Activated T-cell treated with anti-CD3 and anti-CD28 coated beads, Interleukin-2, amount 50 U/mL, for 4 hours (primary cell): ENCODE measurements at regions not wholly inside any gene's neighbourhood (a gene's known extent, or its start where the extent isn't known, plus 50 kb on each side); places are given as distances from the start of the nearest gene placed in this dataset.
"Not testable (repeated sequence)": the region's sequence is repeated elsewhere in the genome, so short reads cannot be mapped to it uniquely, and the experiment has no call there.

Experiments used
- ATAC-seq, 2 donors: fragments of 200-7000 bp; cut with Tn5 transposase; one replicate each; pipeline ENCODE4 v1.10.0; 2021
- DNase-seq: peaks from one replicate; pipeline ENCODE4 v3.0.0-alpha.2; 2020
- H3K27me3 Mint-ChIP-seq: one replicate; pipeline ENCODE4 v1.8.0; 2021; ENCODE audit warnings: low read depth, mixed read lengths
- H3K36me3 Mint-ChIP-seq: one replicate; pipeline ENCODE4 v1.8.0; 2022; ENCODE audit warnings: mixed read lengths; ENCODE audit not compliant: insufficient read depth
- H3K4me1 Mint-ChIP-seq: one replicate; pipeline ENCODE4 v1.8.0; 2021; ENCODE audit warnings: low read depth, mixed read lengths
- H3K4me3 Mint-ChIP-seq: one replicate; pipeline ENCODE4 v1.8.0; 2021; ENCODE audit warnings: mild to moderate bottlenecking, moderate library complexity, mixed read lengths
- H3K9me3 Mint-ChIP-seq: one replicate; pipeline ENCODE4 v1.8.0; 2021; ENCODE audit warnings: mixed read lengths

- DNase-seq, result no peak
- H3K9me3 Mint-ChIP-seq, result no peaks in the 10 kb centered on the region
- no peak overlapping the region for H3K4me3 Mint-ChIP-seq
- peaks cover 31% of the 10 kb centered on the region for H3K4me1 Mint-ChIP-seq
- no peaks in the 10 kb centered on the region for H3K27me3 Mint-ChIP-seq
- no peak for ATAC-seq
- H3K36me3 Mint-ChIP-seq, result no peaks in the 10 kb centered on the region
These were observed 238.3 kb upstream of the OR4E1 start for GRCh38 chr14:21911877-21912276.

GRCh38 chr14:21910260-21910659, 236.6 kb upstream of the OR4E1 start:
- H3K27me3 Mint-ChIP-seq, result no peaks in the 10 kb centered on the region
- peaks cover 19% of the 10 kb centered on the region for H3K4me1 Mint-ChIP-seq
- no peak overlapping the region for H3K4me3 Mint-ChIP-seq
- no peak for DNase-seq
- H3K9me3 Mint-ChIP-seq, result no peaks in the 10 kb centered on the region
- ATAC-seq, result no peak
- H3K36me3 Mint-ChIP-seq, result no peaks in the 10 kb centered on the region

GRCh38 chr14:21902561-21903181, 229.1 kb upstream of the OR4E1 start:
- Mint-ChIP-seq H3K9me3 (no peaks in the 10 kb centered on the region), H3K4me1 (peaks cover 9% of the 10 kb centered on the region), H3K27me3 (no peaks in the 10 kb centered on the region), H3K4me3 (peak overlapping the region; percentile 65), H3K36me3 (no peaks in the 10 kb centered on the region)
- peak; percentile 17 for DNase-seq
- ATAC-seq, result peak; percentile 58 to 87

- Mint-ChIP-seq H3K4me1 (peaks cover 10% of the 10 kb centered on the region), H3K4me3 (peak overlapping the region; percentile 79)
- ATAC-seq, result peak; percentile 78 to 81
- not testable (repeated sequence) for DNase-seq, H3K27me3 Mint-ChIP-seq, H3K9me3 Mint-ChIP-seq, H3K36me3 Mint-ChIP-seq
These were observed 221.2 kb upstream of the OR4E1 start for GRCh38 chr14:21894898-21895194.

GRCh38 chr14:21894003-21894897, 220.6 kb upstream of the OR4E1 start:
- ATAC-seq (peak; percentile 77 to 81), DNase-seq (peak; percentile 38)
- Mint-ChIP-seq H3K9me3 (no peaks in the 10 kb centered on the region), H3K4me1 (peaks cover 10% of the 10 kb centered on the region), H3K4me3 (peak overlapping the region; percentile 79), H3K27me3 (no peaks in the 10 kb centered on the region), H3K36me3 (no peaks in the 10 kb centered on the region)

- Mint-ChIP-seq H3K27me3 (no peaks in the 10 kb centered on the region), H3K4me1 (peaks cover 18% of the 10 kb centered on the region), H3K4me3 (no peak overlapping the region), H3K36me3 (no peaks in the 10 kb centered on the region), H3K9me3 (no peaks in the 10 kb centered on the region)
- no peak for DNase-seq
- peak in 1 of 2 donors; percentile 59 for ATAC-seq
These were observed 218.3 kb upstream of the OR4E1 start for GRCh38 chr14:21891921-21892320.

- Mint-ChIP-seq H3K36me3 (no peaks in the 10 kb centered on the region), H3K4me3 (no peak overlapping the region), H3K9me3 (peaks cover 8% of the 10 kb centered on the region), H3K4me1 (peaks cover 17% of the 10 kb centered on the region), H3K27me3 (no peaks in the 10 kb centered on the region)
- DNase-seq, result no peak
- no peak for ATAC-seq
These were observed 211.4 kb upstream of the OR4E1 start for GRCh38 chr14:21884995-21885394.

- ATAC-seq, result no peak
- no peak overlapping the region for H3K4me3 Mint-ChIP-seq
- H3K36me3 Mint-ChIP-seq, result no peaks in the 10 kb centered on the region
- no peaks in the 10 kb centered on the region for H3K27me3 Mint-ChIP-seq
- H3K4me1 Mint-ChIP-seq, result peaks cover 10% of the 10 kb centered on the region
- H3K9me3 Mint-ChIP-seq, result peaks cover 8% of the 10 kb centered on the region
- no peak for DNase-seq
These were observed 208.6 kb upstream of the OR4E1 start for GRCh38 chr14:21882226-21882625.

- H3K9me3 Mint-ChIP-seq, result peaks cover 8% of the 10 kb centered on the region
- H3K27me3 Mint-ChIP-seq, result no peaks in the 10 kb centered on the region
- peaks cover 10% of the 10 kb centered on the region for H3K4me1 Mint-ChIP-seq
- H3K4me3 Mint-ChIP-seq, result no peak overlapping the region
- H3K36me3 Mint-ChIP-seq, result no peaks in the 10 kb centered on the region
- DNase-seq, result no peak
- peak in 1 of 2 donors; percentile 62 for ATAC-seq
These were observed 207.3 kb upstream of the OR4E1 start for GRCh38 chr14:21880918-21881317.

GRCh38 chr14:21875791-21876190, 202.2 kb upstream of the OR4E1 start:
- H3K9me3 Mint-ChIP-seq, result no peaks in the 10 kb centered on the region
- no peak overlapping the region for H3K4me3 Mint-ChIP-seq
- peaks cover 37% of the 10 kb centered on the region for H3K4me1 Mint-ChIP-seq
- no peak for ATAC-seq
- no peaks in the 10 kb centered on the region for H3K27me3 Mint-ChIP-seq
- H3K36me3 Mint-ChIP-seq, result no peaks in the 10 kb centered on the region
- DNase-seq, result no peak

- no peak overlapping the region for H3K4me3 Mint-ChIP-seq
- no peaks in the 10 kb centered on the region for H3K27me3 Mint-ChIP-seq
- DNase-seq (no peak), ATAC-seq (peak; percentile 34 to 58)
- H3K9me3 Mint-ChIP-seq, result peaks cover 4% of the 10 kb centered on the region
- peaks cover 38% of the 10 kb centered on the region for H3K4me1 Mint-ChIP-seq
- H3K36me3 Mint-ChIP-seq, result no peaks in the 10 kb centered on the region
These were observed 201.3 kb upstream of the OR4E1 start for GRCh38 chr14:21874946-21875345.

- Mint-ChIP-seq H3K27me3 (no peaks in the 10 kb centered on the region), H3K9me3 (peaks cover 4% of the 10 kb centered on the region), H3K4me1 (peaks cover 38% of the 10 kb centered on the region), H3K36me3 (no peaks in the 10 kb centered on the region), H3K4me3 (peak overlapping the region; percentile 13)
- ATAC-seq (no peak), DNase-seq (no peak)
These were observed 200.5 kb upstream of the OR4E1 start for GRCh38 chr14:21874167-21874566.

GRCh38 chr14:21868442-21869046, 194.9 kb upstream of the OR4E1 start:
- Mint-ChIP-seq H3K4me3 (peak overlapping the region; percentile 71), H3K27me3 (no peaks in the 10 kb centered on the region), H3K4me1 (peaks cover 38% of the 10 kb centered on the region), H3K9me3 (peaks cover 4% of the 10 kb centered on the region), H3K36me3 (no peaks in the 10 kb centered on the region)
- peak; percentile 72 for DNase-seq
- peak; percentile 95 to 98 for ATAC-seq

- peak in 1 of 2 donors; percentile 29 for ATAC-seq
- Mint-ChIP-seq H3K4me3 (peak overlapping the region; percentile 52), H3K4me1 (peaks cover 29% of the 10 kb centered on the region)
These were observed 193.9 kb upstream of the OR4E1 start for GRCh38 chr14:21867541-21867940.

GRCh38 chr14:21866479-21866878, 192.9 kb upstream of the OR4E1 start:
- Mint-ChIP-seq H3K4me3 (peak overlapping the region; percentile 48), H3K9me3 (peaks cover 4% of the 10 kb centered on the region), H3K27me3 (no peaks in the 10 kb centered on the region), H3K36me3 (no peaks in the 10 kb centered on the region), H3K4me1 (peaks cover 29% of the 10 kb centered on the region)
- ATAC-seq (no peak), DNase-seq (no peak)

More at GRCh38 chr14:21867541-21867940, 193.9 kb upstream of the OR4E1 start:
- Mint-ChIP-seq H3K27me3 (no peaks in the 10 kb centered on the region), H3K36me3 (no peaks in the 10 kb centered on the region), H3K9me3 (peaks cover 4% of the 10 kb centered on the region)
- DNase-seq, result no peak
